ENCODE measurements at regions not wholly inside any gene's neighbourhood (a gene's known extent, or its start where the extent isn't known, plus 50 kb on each side); places are given as distances from the start of the nearest gene placed in this dataset.

DNA sequence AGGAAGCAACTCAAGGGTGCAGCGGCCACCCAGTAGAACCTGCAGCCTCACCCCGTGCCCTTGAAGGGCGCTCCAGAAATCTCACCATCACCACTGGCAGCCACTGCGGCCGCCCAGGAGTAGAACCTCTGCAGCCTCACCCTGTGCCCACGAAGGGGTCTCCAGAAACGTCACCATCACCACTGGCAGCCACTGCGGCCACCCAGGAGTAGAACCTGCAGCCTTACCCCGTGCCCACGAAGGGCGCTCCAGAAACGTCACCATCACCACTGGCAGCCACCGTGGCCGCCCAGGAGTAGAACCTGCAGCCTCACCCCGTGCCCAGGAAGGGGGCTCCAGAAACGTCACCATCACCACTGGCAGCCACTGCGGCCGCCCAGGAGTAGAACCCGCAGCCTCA, 336.0 kb downstream of the TEX29 start:
- no peak overlapping the region for H3K4me2 ChIP-seq (ENCODE audit: control insufficient read depth, extremely low read depth, insufficient read depth, low read depth, low read length)
- dilution Hi-C loops (cut with MboI; ENCODE audit: extremely low pct_ligation_motif_present, low sequenced_read_pairs): no loop called here
- no peak overlapping the region for H2AFZ ChIP-seq (ENCODE audit: control insufficient read depth, low read length)
- H3K79me2 ChIP-seq (ENCODE audit: control insufficient read depth, insufficient read depth, low read length): no peaks in the 10 kb centered on the region
- no peaks in the 10 kb centered on the region for H3K27me3 ChIP-seq (ENCODE audit: control insufficient read depth, extremely low read depth, insufficient read depth, low read length)
- DNase-seq (ENCODE audit: low read depth, low spot score) (no peak), FAIRE-seq (no peak)
- no peaks in the 10 kb centered on the region for H3K9me3 ChIP-seq (ENCODE audit: control insufficient read depth, low read depth, low read length)
- no peak overlapping the region for H3K9ac ChIP-seq (ENCODE audit: control insufficient read depth, extremely low read depth, insufficient read depth, low read length)
- TF ChIP-seq, protein P1, sequence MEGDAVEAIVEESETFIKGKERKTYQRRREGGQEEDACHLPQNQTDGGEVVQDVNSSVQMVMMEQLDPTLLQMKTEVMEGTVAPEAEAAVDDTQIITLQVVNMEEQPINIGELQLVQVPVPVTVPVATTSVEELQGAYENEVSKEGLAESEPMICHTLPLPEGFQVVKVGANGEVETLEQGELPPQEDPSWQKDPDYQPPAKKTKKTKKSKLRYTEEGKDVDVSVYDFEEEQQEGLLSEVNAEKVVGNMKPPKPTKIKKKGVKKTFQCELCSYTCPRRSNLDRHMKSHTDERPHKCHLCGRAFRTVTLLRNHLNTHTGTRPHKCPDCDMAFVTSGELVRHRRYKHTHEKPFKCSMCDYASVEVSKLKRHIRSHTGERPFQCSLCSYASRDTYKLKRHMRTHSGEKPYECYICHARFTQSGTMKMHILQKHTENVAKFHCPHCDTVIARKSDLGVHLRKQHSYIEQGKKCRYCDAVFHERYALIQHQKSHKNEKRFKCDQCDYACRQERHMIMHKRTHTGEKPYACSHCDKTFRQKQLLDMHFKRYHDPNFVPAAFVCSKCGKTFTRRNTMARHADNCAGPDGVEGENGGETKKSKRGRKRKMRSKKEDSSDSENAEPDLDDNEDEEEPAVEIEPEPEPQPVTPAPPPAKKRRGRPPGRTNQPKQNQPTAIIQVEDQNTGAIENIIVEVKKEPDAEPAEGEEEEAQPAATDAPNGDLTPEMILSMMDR (optimal IDR thresholded peaks at IDR 0.05 in 1 of 3, IDR thresholded peaks at IDR 0.05 in 1 of 3, conservative IDR thresholded peaks at IDR 0.05 in 1 of 3; ENCODE audit: extremely low read depth in 1 of 3, insufficient read depth in 2 of 3, low read length in 3 of 3): no peak
- TF ChIP-seq EZH2 (IDR thresholded peaks at IDR 0.05; ENCODE audit: low read length): no peak
- H3K4me3 ChIP-seq (ENCODE audit: control insufficient read depth in 2 of 3, extremely low read depth in 1 of 3, insufficient read depth in 2 of 3, low read depth in 1 of 3, low read length in 3 of 3): no peak overlapping the region
- no peaks in the 10 kb centered on the region for H3K9me1 ChIP-seq (ENCODE audit: control insufficient read depth, extremely low read depth, insufficient read depth, low read length)
- no peaks in the 10 kb centered on the region for H4K20me1 ChIP-seq (ENCODE audit: control insufficient read depth, extremely low read depth, insufficient read depth, low read length)
- H3K27ac ChIP-seq (ENCODE audit: control insufficient read depth, insufficient read depth, low read length): no peak overlapping the region
- H3K4me1 ChIP-seq (ENCODE audit: control insufficient read depth, extremely low read depth, insufficient read depth, low read length): no peaks in the 10 kb centered on the region
- H3K36me3 ChIP-seq (ENCODE audit: control insufficient read depth in 2 of 2, extremely low read depth in 1 of 2, insufficient read depth in 2 of 2, low read length in 2 of 2): no peaks in the 10 kb centered on the region

DNA sequence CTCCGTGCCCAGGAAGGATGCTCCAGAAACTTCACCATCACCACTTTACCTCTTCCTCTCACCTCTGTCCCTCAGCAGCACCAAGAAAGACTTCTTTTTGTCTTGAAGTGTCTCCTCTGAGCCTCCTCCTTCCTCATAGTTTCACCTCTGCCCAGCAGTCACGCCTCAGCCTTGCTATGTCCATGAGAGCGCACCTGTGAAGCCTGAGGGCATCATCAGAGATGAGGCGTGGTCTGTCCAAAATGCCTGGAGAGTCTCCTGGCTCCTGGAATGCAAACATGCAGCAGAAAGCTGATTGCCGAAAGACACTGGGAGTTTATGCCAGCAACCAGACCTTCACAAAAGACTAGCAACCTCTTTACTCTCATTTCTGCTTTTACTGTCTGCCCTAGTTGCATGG, 336.6 kb downstream of the TEX29 start:
- Histone ChIP-seq H3K9me3 (ENCODE audit: control insufficient read depth, low read depth, low read length) (no peaks in the 10 kb centered on the region), H3K27ac (ENCODE audit: control insufficient read depth, insufficient read depth, low read length) (no peak overlapping the region), H3K36me3 (ENCODE audit: control insufficient read depth in 2 of 2, extremely low read depth in 1 of 2, insufficient read depth in 2 of 2, low read length in 2 of 2) (no peaks in the 10 kb centered on the region), H3K27me3 (ENCODE audit: control insufficient read depth, extremely low read depth, insufficient read depth, low read length) (no peaks in the 10 kb centered on the region), H3K4me3 (ENCODE audit: control insufficient read depth in 2 of 3, extremely low read depth in 1 of 3, insufficient read depth in 2 of 3, low read depth in 1 of 3, low read length in 3 of 3) (no peak overlapping the region), H3K4me2 (ENCODE audit: control insufficient read depth, extremely low read depth, insufficient read depth, low read depth, low read length) (no peak overlapping the region), H3K9me1 (ENCODE audit: control insufficient read depth, extremely low read depth, insufficient read depth, low read length) (no peaks in the 10 kb centered on the region), H3K4me1 (ENCODE audit: control insufficient read depth, extremely low read depth, insufficient read depth, low read length) (no peaks in the 10 kb centered on the region), H3K79me2 (ENCODE audit: control insufficient read depth, insufficient read depth, low read length) (no peaks in the 10 kb centered on the region), H4K20me1 (ENCODE audit: control insufficient read depth, extremely low read depth, insufficient read depth, low read length) (no peaks in the 10 kb centered on the region), H2AFZ (ENCODE audit: control insufficient read depth, low read length) (no peak overlapping the region), H3K9ac (ENCODE audit: control insufficient read depth, extremely low read depth, insufficient read depth, low read length) (no peak overlapping the region)
- FAIRE-seq: no peak
- no peak for DNase-seq (ENCODE audit: low read depth, low spot score)
- dilution Hi-C loops (cut with MboI; ENCODE audit: extremely low pct_ligation_motif_present, low sequenced_read_pairs): no loop called here
- TF ChIP-seq EZH2 (IDR thresholded peaks at IDR 0.05; ENCODE audit: low read length): no peak
- TF ChIP-seq, protein P1 (optimal IDR thresholded peaks at IDR 0.05 in 1 of 3, IDR thresholded peaks at IDR 0.05 in 1 of 3, conservative IDR thresholded peaks at IDR 0.05 in 1 of 3; ENCODE audit: extremely low read depth in 1 of 3, insufficient read depth in 2 of 3, low read length in 3 of 3): no peak

Measured in keratinocyte (primary cell).